ENCODE measurements at regions not wholly inside any gene's neighbourhood (a gene's known extent, or its start where the extent isn't known, plus 50 kb on each side); places are given as distances from the start of the nearest gene placed in this dataset.

DNA sequence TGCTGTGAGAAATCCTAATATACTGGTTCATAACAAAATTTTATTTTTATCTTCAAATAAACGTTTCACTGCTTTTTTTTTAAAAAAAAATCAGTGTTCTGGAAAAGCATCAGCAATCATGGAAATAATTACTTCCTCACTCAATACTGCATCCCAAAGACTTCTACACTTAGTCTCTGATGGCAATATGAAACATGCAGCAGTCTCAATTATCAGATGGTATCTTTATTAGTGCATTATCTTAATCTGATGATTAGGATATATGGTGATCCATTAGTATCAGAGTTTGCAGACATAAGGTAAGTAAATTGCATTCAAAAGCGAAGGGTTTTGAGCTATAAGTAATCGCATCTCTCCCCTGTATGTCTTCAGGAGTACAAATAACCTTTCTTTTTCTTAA is 218.3 kb upstream of the EDNRB start:
- TF ChIP-seq EZH2 (IDR thresholded peaks at IDR 0.05) (no peak), POLR2AphosphoS5 (IDR thresholded peaks at IDR 0.05; ENCODE audit: borderline replicate concordance, low read depth, low read length) (no peak), FOXP2 (optimal IDR thresholded peaks at IDR 0.05; ENCODE audit: control extremely low read depth, extremely low read length, insufficient read depth) (no peak)
